ENCODE measurements at regions not wholly inside any gene's neighbourhood (a gene's known extent, or its start where the extent isn't known, plus 50 kb on each side); places are given as distances from the start of the nearest gene placed in this dataset.

GRCh38 chr6:40822619-40823018 lies 216.4 kb downstream of the UNC5CL start:
- no peak for TF ChIP-seq CTCF (IDR thresholded peaks at IDR 0.05)
- no peak overlapping the region for H3K27ac ChIP-seq
- no peaks in the 10 kb centered on the region for H3K27me3 ChIP-seq
- H3K4me3 ChIP-seq: no peak overlapping the region
- no peaks in the 10 kb centered on the region for H3K9me3 ChIP-seq
- no peak for DNase-seq
- intact Hi-C loops (cut with DNase I): no loop called here
- no peaks in the 10 kb centered on the region for H3K36me3 ChIP-seq
- ATAC-seq: no peak
- H3K4me1 ChIP-seq: no peaks in the 10 kb centered on the region

GRCh38 chr6:40819182-40819834 lies 219.7 kb downstream of the UNC5CL start:
- Histone ChIP-seq H3K27ac (no peak overlapping the region), H3K36me3 (no peaks in the 10 kb centered on the region), H3K27me3 (no peaks in the 10 kb centered on the region), H3K4me1 (no peaks in the 10 kb centered on the region), H3K9me3 (no peaks in the 10 kb centered on the region), H3K4me3 (no peak overlapping the region)
- DNase-seq (peak in 2 of 4 donors; percentile 50 to 59), ATAC-seq (peak; percentile 86)
- no peak for TF ChIP-seq CTCF (IDR thresholded peaks at IDR 0.05)
- intact Hi-C loops (cut with DNase I): no loop called here

GRCh38 chr6:40817369-40817768 lies 221.7 kb downstream of the UNC5CL start:
- TF ChIP-seq CTCF (IDR thresholded peaks at IDR 0.05): no peak
- H3K27me3 ChIP-seq: no peaks in the 10 kb centered on the region
- ATAC-seq (no peak), DNase-seq (no peak)
- no peaks in the 10 kb centered on the region for H3K9me3 ChIP-seq
- no peaks in the 10 kb centered on the region for H3K4me1 ChIP-seq
- H3K4me3 ChIP-seq: no peak overlapping the region
- no peaks in the 10 kb centered on the region for H3K36me3 ChIP-seq
- no peak overlapping the region for H3K27ac ChIP-seq
- intact Hi-C loops (cut with DNase I): no loop called here

GRCh38 chr6:40816601-40817000 lies 222.4 kb downstream of the UNC5CL start:
- H3K9me3 ChIP-seq: no peaks in the 10 kb centered on the region
- no peaks in the 10 kb centered on the region for H3K27me3 ChIP-seq
- H3K27ac ChIP-seq: no peak overlapping the region
- DNase-seq (no peak), ATAC-seq (no peak)
- H3K36me3 ChIP-seq: no peaks in the 10 kb centered on the region
- H3K4me1 ChIP-seq: no peaks in the 10 kb centered on the region
- intact Hi-C loops (cut with DNase I): no loop called here
- no peak for TF ChIP-seq CTCF (IDR thresholded peaks at IDR 0.05)
- H3K4me3 ChIP-seq: no peak overlapping the region

- DNase-seq (peak in 1 of 4 donors; percentile 65), ATAC-seq (no peak)
- TF ChIP-seq CTCF (IDR thresholded peaks at IDR 0.05): no peak
- no peaks in the 10 kb centered on the region for H3K27me3 ChIP-seq
- no peak overlapping the region for H3K27ac ChIP-seq
- no peaks in the 10 kb centered on the region for H3K36me3 ChIP-seq
- no peak overlapping the region for H3K4me3 ChIP-seq
- no peaks in the 10 kb centered on the region for H3K4me1 ChIP-seq
- intact Hi-C loops (cut with DNase I): no loop called here
- no peaks in the 10 kb centered on the region for H3K9me3 ChIP-seq
Observed at GRCh38 chr6:40815731-40816130, 223.3 kb downstream of the UNC5CL start.
